ENCODE measurements at regions not wholly inside any gene's neighbourhood (a gene's known extent, or its start where the extent isn't known, plus 50 kb on each side); places are given as distances from the start of the nearest gene placed in this dataset.

DNA sequence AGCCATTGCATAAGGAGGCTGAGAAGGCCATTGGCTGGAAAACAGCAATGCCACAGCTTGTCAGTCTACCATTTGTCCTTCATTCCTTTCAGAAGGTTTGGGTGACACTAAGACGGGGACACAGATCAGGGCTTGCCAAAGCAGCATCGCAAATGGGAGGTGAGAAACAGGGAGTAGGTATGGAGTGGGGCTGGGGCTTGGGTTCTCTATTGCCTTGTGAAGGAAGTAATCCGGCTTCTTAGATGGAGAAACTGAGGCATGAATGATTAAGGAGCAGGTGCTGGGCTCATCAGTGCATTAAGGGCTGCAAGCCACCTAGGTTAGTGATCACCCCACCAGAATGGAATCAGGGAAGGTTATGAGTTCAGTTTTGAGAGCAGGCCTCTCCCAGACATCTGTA is 115.6 kb upstream of the NMNAT3 start:
- Histone ChIP-seq H3K4me3 (ENCODE audit: low read length in 3 of 3) (no peak overlapping the region), H3K27me3 (ENCODE audit: control insufficient read depth in 3 of 3, insufficient read depth in 3 of 3, low read length in 3 of 3) (no peaks in the 10 kb centered on the region), H3K9ac (ENCODE audit: low read depth in 1 of 3, low read length in 3 of 3) (no peak overlapping the region), H3K4me1 (ENCODE audit: control insufficient read depth in 3 of 3, insufficient read depth in 3 of 3, low read length in 3 of 3) (no peaks in the 10 kb centered on the region), H3K27ac (ENCODE audit: low read depth, low read length) (no peak overlapping the region), H3K36me3 (ENCODE audit: control insufficient read depth in 3 of 3, insufficient read depth in 3 of 3, low read length in 3 of 3) (no peaks in the 10 kb centered on the region), H3K9me3 (ENCODE audit: control insufficient read depth in 3 of 3, low read length in 3 of 3) (peaks cover 0 to 8% (median 0%) of the 10 kb centered on the region in 3 donors)

DNA sequence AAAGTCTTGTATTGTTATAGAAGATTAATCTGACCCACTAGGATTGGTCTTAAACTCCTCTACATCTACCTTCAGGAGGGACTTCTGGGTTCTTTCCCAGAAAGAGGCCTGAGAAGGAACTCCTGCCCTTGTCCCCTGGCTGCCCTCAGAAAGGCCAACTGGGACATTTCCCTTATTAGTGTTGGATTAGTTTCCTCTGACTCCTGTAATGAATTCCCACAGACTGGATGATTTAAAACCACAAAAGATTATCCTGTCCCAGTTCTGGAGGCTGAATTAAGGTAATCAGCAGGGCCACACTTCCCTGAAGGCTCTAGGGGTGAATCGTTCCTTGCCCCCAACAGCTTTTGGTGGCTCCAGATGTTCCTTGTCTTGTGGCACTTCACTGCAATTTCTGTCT is 102.8 kb upstream of the NMNAT3 start:
- Histone ChIP-seq H3K27ac (ENCODE audit: low read depth, low read length) (no peak overlapping the region), H3K36me3 (ENCODE audit: control insufficient read depth in 3 of 3, insufficient read depth in 3 of 3, low read length in 3 of 3) (no peaks in the 10 kb centered on the region), H3K9ac (ENCODE audit: low read depth in 1 of 3, low read length in 3 of 3) (no peak overlapping the region), H3K9me3 (ENCODE audit: control insufficient read depth in 3 of 3, low read length in 3 of 3) (no peaks in the 10 kb centered on the region), H3K4me3 (ENCODE audit: low read length in 3 of 3) (no peak overlapping the region), H3K4me1 (ENCODE audit: control insufficient read depth in 3 of 3, insufficient read depth in 3 of 3, low read length in 3 of 3) (no peaks in the 10 kb centered on the region), H3K27me3 (ENCODE audit: control insufficient read depth in 3 of 3, insufficient read depth in 3 of 3, low read length in 3 of 3) (no peaks in the 10 kb centered on the region)

- Histone ChIP-seq H3K36me3 (ENCODE audit: control insufficient read depth in 3 of 3, insufficient read depth in 3 of 3, low read length in 3 of 3) (no peaks in the 10 kb centered on the region), H3K27ac (ENCODE audit: low read depth, low read length) (no peak overlapping the region), H3K9me3 (ENCODE audit: control insufficient read depth in 3 of 3, low read length in 3 of 3) (no peaks in the 10 kb centered on the region), H3K27me3 (ENCODE audit: control insufficient read depth in 3 of 3, insufficient read depth in 3 of 3, low read length in 3 of 3) (no peaks in the 10 kb centered on the region), H3K9ac (ENCODE audit: low read depth in 1 of 3, low read length in 3 of 3) (no peak overlapping the region), H3K4me3 (ENCODE audit: low read length in 3 of 3) (no peak overlapping the region), H3K4me1 (ENCODE audit: control insufficient read depth in 3 of 3, insufficient read depth in 3 of 3, low read length in 3 of 3) (peaks cover 9 to 12% (median 11%) of the 10 kb centered on the region in 3 donors)
These were observed 101.0 kb upstream of the NMNAT3 start for GRCh38 chr3:139778682-139779233.

- Histone ChIP-seq H3K4me1 (ENCODE audit: control insufficient read depth in 3 of 3, insufficient read depth in 3 of 3, low read length in 3 of 3) (peaks cover 12 to 16% (median 13%) of the 10 kb centered on the region in 3 donors), H3K36me3 (ENCODE audit: control insufficient read depth in 3 of 3, insufficient read depth in 3 of 3, low read length in 3 of 3) (no peaks in the 10 kb centered on the region), H3K27ac (ENCODE audit: low read depth, low read length) (peak overlapping the region; percentile 52), H3K4me3 (ENCODE audit: low read length in 3 of 3) (peak overlapping the region in 1 of 3 donors; percentile 22), H3K9ac (ENCODE audit: low read depth in 1 of 3, low read length in 3 of 3) (peak overlapping the region in 1 of 3 donors; percentile 19), H3K9me3 (ENCODE audit: control insufficient read depth in 3 of 3, low read length in 3 of 3) (no peaks in the 10 kb centered on the region), H3K27me3 (ENCODE audit: control insufficient read depth in 3 of 3, insufficient read depth in 3 of 3, low read length in 3 of 3) (no peaks in the 10 kb centered on the region)
These were observed 97.0 kb upstream of the NMNAT3 start for GRCh38 chr3:139774560-139775302.

- H3K4me3 ChIP-seq (ENCODE audit: low read length in 3 of 3): no peak overlapping the region
- no peak overlapping the region for H3K27ac ChIP-seq (ENCODE audit: low read depth, low read length)
- no peaks in the 10 kb centered on the region for H3K36me3 ChIP-seq (ENCODE audit: control insufficient read depth in 3 of 3, insufficient read depth in 3 of 3, low read length in 3 of 3)
- H3K27me3 ChIP-seq (ENCODE audit: control insufficient read depth in 3 of 3, insufficient read depth in 3 of 3, low read length in 3 of 3): no peaks in the 10 kb centered on the region
- peaks cover 12 to 16% (median 13%) of the 10 kb centered on the region in 3 donors for H3K4me1 ChIP-seq (ENCODE audit: control insufficient read depth in 3 of 3, insufficient read depth in 3 of 3, low read length in 3 of 3)
- H3K9me3 ChIP-seq (ENCODE audit: control insufficient read depth in 3 of 3, low read length in 3 of 3): no peaks in the 10 kb centered on the region
- no peak overlapping the region for H3K9ac ChIP-seq (ENCODE audit: low read depth in 1 of 3, low read length in 3 of 3)
These were observed 95.0 kb upstream of the NMNAT3 start for GRCh38 chr3:139772539-139773500.

- Histone ChIP-seq H3K4me1 (ENCODE audit: control insufficient read depth in 3 of 3, insufficient read depth in 3 of 3, low read length in 3 of 3) (peaks cover 12 to 16% (median 13%) of the 10 kb centered on the region in 3 donors), H3K36me3 (ENCODE audit: control insufficient read depth in 3 of 3, insufficient read depth in 3 of 3, low read length in 3 of 3) (no peaks in the 10 kb centered on the region), H3K27ac (ENCODE audit: low read depth, low read length) (no peak overlapping the region), H3K4me3 (ENCODE audit: low read length in 3 of 3) (no peak overlapping the region), H3K9me3 (ENCODE audit: control insufficient read depth in 3 of 3, low read length in 3 of 3) (no peaks in the 10 kb centered on the region), H3K9ac (ENCODE audit: low read depth in 1 of 3, low read length in 3 of 3) (no peak overlapping the region), H3K27me3 (ENCODE audit: control insufficient read depth in 3 of 3, insufficient read depth in 3 of 3, low read length in 3 of 3) (no peaks in the 10 kb centered on the region)
These were observed 93.6 kb upstream of the NMNAT3 start for GRCh38 chr3:139771331-139771730.

DNA sequence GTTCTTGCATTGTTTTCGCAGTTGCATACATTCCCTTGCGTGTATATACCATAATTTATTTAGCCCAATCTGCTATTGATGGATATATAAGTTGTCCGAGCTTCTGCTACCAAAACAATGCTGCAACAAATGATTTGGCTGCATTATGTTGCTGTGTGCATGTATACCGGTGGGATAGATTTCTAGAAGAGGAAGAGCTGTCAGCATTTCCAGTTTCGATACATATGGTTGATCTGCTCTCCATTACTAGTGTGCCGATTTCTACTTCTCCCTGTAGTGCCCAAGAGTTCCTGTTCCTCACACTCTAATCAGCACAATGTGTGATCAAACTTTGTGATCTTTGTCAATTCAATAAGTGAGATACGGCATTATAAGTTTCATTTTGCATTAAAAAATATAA is 92.8 kb upstream of the NMNAT3 start:
- no peaks in the 10 kb centered on the region for H3K27me3 ChIP-seq (ENCODE audit: control insufficient read depth in 3 of 3, insufficient read depth in 3 of 3, low read length in 3 of 3)
- H3K9me3 ChIP-seq (ENCODE audit: control insufficient read depth in 3 of 3, low read length in 3 of 3): no peaks in the 10 kb centered on the region
- H3K9ac ChIP-seq (ENCODE audit: low read depth in 1 of 3, low read length in 3 of 3): no peak overlapping the region
- H3K4me1 ChIP-seq (ENCODE audit: control insufficient read depth in 3 of 3, insufficient read depth in 3 of 3, low read length in 3 of 3): peaks cover 12 to 16% (median 13%) of the 10 kb centered on the region in 3 donors
- no peak overlapping the region for H3K27ac ChIP-seq (ENCODE audit: low read depth, low read length)
- no peaks in the 10 kb centered on the region for H3K36me3 ChIP-seq (ENCODE audit: control insufficient read depth in 3 of 3, insufficient read depth in 3 of 3, low read length in 3 of 3)
- H3K4me3 ChIP-seq (ENCODE audit: low read length in 3 of 3): no peak overlapping the region

DNA sequence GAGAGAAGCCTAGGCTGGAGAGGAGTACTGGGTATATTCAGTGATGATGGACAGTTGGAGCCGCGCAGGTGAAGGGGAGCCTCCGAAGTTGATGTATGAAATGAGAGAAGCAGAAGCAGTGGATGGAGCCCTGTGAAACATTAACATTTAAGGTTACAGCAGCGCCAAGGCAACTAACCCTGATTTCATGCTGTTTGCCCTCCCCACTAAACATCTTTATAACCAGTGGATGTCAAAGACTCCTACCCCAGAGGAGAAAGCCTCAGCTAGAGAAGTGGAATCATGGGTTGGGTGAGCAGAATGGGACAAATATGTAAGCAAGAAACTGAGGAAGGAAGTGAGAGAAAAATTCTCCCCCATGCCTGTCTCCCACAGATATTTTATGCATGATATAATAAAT is 92.0 kb upstream of the NMNAT3 start:
- Histone ChIP-seq H3K27ac (ENCODE audit: low read depth, low read length) (no peak overlapping the region), H3K36me3 (ENCODE audit: control insufficient read depth in 3 of 3, insufficient read depth in 3 of 3, low read length in 3 of 3) (no peaks in the 10 kb centered on the region)

DNA sequence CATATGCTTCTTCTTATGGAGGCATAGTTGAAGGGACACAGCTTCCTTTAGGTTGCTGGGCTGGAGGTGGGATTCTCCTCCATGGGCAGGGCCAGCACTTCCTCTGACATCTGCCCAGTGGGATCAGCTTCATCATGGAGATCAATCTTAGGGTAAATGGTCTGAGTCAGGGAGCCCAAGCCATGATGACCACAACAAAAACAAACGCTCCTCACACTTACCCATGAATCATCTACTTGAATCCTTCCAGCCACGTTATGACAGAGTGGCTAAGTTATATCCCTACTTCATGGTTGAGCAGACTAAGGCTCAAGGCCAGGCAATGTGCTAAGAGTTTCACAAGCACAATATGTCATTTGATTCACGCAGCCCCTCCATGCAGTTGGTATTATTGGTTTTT is 87.2 kb upstream of the NMNAT3 start:
- no peaks in the 10 kb centered on the region for H3K9me3 ChIP-seq (ENCODE audit: control insufficient read depth in 3 of 3, low read length in 3 of 3)
- H3K4me3 ChIP-seq (ENCODE audit: low read length in 3 of 3): no peak overlapping the region
- H3K27me3 ChIP-seq (ENCODE audit: control insufficient read depth in 3 of 3, insufficient read depth in 3 of 3, low read length in 3 of 3): no peaks in the 10 kb centered on the region
- H3K36me3 ChIP-seq (ENCODE audit: control insufficient read depth in 3 of 3, insufficient read depth in 3 of 3, low read length in 3 of 3): no peaks in the 10 kb centered on the region
- no peaks in the 10 kb centered on the region for H3K4me1 ChIP-seq (ENCODE audit: control insufficient read depth in 3 of 3, insufficient read depth in 3 of 3, low read length in 3 of 3)
- no peak overlapping the region for H3K9ac ChIP-seq (ENCODE audit: low read depth in 1 of 3, low read length in 3 of 3)
- no peak overlapping the region for H3K27ac ChIP-seq (ENCODE audit: low read depth, low read length)

More for the DNA sequence above, 92.0 kb upstream of the NMNAT3 start:
- Histone ChIP-seq H3K9me3 (ENCODE audit: control insufficient read depth in 3 of 3, low read length in 3 of 3) (no peaks in the 10 kb centered on the region), H3K27me3 (ENCODE audit: control insufficient read depth in 3 of 3, insufficient read depth in 3 of 3, low read length in 3 of 3) (no peaks in the 10 kb centered on the region), H3K4me1 (ENCODE audit: control insufficient read depth in 3 of 3, insufficient read depth in 3 of 3, low read length in 3 of 3) (peaks cover 10 to 16% (median 12%) of the 10 kb centered on the region in 3 donors), H3K4me3 (ENCODE audit: low read length in 3 of 3) (no peak overlapping the region), H3K9ac (ENCODE audit: low read depth in 1 of 3, low read length in 3 of 3) (no peak overlapping the region)

Data from skeletal muscle tissue (tissue), 3 donors.